Lower lobe of right lung (tissue), 2 donors: ENCODE measurements at regions not wholly inside any gene's neighbourhood (a gene's known extent, or its start where the extent isn't known, plus 50 kb on each side); places are given as distances from the start of the nearest gene placed in this dataset.

Experiments used
- ATAC-seq, 2 donors: fragments of 200-7000 bp; cut with Tn5 transposase; one replicate each; pipeline ENCODE4 v1.9.1; 2020 to 2022; ENCODE audit warnings: mild to moderate bottlenecking in 2 of 2, moderate library complexity in 2 of 2
- DNase-seq: peaks from one replicate; pipeline ENCODE4 v3.0.0-alpha.2; 2020
- H3K27ac ChIP-seq: fragments of 200-600 bp; one replicate; pipeline ENCODE4 v1.8.0; 2022
- H3K27me3 ChIP-seq: fragments of 200-600 bp; one replicate; pipeline ENCODE4 v1.8.0; 2022; ENCODE audit warnings: low read depth
- H3K36me3 ChIP-seq: fragments of 200-600 bp; one replicate; pipeline ENCODE4 v1.8.0; 2022; ENCODE audit warnings: mild to moderate bottlenecking
- H3K4me1 ChIP-seq: fragments of 200-600 bp; one replicate; pipeline ENCODE4 v1.8.0; 2022
- H3K4me3 ChIP-seq: fragments of 200-600 bp; one replicate; pipeline ENCODE4 v1.8.0; 2022; ENCODE audit warnings: mild to moderate bottlenecking
- H3K9me3 ChIP-seq: fragments of 200-600 bp; one replicate; pipeline ENCODE4 v1.8.0; 2022
- intact Hi-C: fragments of 100-400 bp; cut with DNase I; formaldehyde crosslinking; loops from one replicate; pipeline ENCODE4 v1.11.0; 2022
- TF ChIP-seq, protein P1 (sequence below): fragments of 200-600 bp; IDR thresholded peaks from one replicate; pipeline ENCODE4 v1.8.0; 2022; ENCODE audit warnings: antibody characterized with exemption, mild to moderate bottlenecking
- donor health status: DM: no; HTN: yes; CAD: no; lungs with severe emphysema.

DNA sequence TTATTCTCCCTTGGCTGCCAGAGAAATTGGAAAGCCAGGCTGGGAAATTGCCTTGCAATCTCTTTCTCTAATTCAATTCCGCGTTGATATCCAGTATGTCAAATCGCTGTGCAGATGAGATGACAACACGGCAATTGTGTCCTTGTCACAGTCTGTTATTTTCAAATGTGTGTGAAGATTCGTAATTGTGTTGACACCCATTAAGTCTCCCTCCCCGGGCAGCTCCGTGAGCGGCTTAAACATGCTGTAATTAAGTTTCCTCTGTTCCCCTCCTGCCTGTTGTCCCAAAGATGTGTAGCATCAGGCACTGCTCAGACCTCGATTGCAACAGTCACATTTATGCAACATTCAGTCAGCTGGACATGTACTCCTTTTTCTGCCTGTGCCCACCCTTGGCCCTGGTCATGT is 209.5 kb downstream of the LPIN1 start:
- Histone ChIP-seq H3K4me3 (no peak overlapping the region), H3K9me3 (no peaks in the 10 kb centered on the region), H3K27me3 (no peaks in the 10 kb centered on the region), H3K27ac (no peak overlapping the region), H3K4me1 (peaks cover 7% of the 10 kb centered on the region), H3K36me3 (no peaks in the 10 kb centered on the region)
- TF ChIP-seq, protein P1, sequence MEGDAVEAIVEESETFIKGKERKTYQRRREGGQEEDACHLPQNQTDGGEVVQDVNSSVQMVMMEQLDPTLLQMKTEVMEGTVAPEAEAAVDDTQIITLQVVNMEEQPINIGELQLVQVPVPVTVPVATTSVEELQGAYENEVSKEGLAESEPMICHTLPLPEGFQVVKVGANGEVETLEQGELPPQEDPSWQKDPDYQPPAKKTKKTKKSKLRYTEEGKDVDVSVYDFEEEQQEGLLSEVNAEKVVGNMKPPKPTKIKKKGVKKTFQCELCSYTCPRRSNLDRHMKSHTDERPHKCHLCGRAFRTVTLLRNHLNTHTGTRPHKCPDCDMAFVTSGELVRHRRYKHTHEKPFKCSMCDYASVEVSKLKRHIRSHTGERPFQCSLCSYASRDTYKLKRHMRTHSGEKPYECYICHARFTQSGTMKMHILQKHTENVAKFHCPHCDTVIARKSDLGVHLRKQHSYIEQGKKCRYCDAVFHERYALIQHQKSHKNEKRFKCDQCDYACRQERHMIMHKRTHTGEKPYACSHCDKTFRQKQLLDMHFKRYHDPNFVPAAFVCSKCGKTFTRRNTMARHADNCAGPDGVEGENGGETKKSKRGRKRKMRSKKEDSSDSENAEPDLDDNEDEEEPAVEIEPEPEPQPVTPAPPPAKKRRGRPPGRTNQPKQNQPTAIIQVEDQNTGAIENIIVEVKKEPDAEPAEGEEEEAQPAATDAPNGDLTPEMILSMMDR = no peak
- DNase-seq = no peak
- intact Hi-C loops = no loop called here
- peak; percentile 59 to 61 for ATAC-seq

DNA sequence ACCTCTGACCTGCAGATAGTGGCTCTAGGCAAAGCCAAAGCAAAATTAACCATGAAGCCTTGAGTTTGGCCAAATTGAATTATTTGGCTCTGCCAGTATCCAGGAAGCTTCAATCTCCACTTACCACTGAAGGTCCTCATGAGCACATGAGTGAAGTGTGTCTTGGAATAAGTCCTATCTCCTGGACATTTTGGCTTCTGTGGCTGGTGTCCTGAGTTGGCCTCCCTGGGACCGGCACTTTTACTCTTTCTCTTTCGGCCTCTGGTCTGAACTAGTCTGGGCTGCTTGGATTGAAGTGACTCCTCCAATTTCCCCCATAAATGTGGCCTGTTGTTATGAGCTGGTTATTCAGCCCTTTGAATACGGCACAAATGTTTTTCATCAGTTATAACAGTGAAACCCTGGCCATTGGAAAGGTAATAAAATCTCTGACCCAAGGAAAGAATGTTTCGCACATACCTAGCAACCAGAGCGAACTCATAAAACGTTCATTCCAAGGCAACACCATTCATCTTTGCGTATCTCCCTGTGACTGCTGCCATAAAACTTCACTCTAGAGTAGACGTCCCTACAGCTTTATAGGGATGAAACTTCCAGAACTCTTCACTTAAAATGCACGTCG is 216.4 kb downstream of the LPIN1 start:
- ATAC-seq (no peak), DNase-seq (no peak)
- no peaks in the 10 kb centered on the region for H3K4me1 ChIP-seq
- intact Hi-C loops = no loop called here
- no peaks in the 10 kb centered on the region for H3K9me3 ChIP-seq
- TF ChIP-seq, protein P1 = no peak
- no peak overlapping the region for H3K4me3 ChIP-seq
- H3K27me3 ChIP-seq = no peaks in the 10 kb centered on the region
- no peaks in the 10 kb centered on the region for H3K36me3 ChIP-seq
- no peak overlapping the region for H3K27ac ChIP-seq

DNA sequence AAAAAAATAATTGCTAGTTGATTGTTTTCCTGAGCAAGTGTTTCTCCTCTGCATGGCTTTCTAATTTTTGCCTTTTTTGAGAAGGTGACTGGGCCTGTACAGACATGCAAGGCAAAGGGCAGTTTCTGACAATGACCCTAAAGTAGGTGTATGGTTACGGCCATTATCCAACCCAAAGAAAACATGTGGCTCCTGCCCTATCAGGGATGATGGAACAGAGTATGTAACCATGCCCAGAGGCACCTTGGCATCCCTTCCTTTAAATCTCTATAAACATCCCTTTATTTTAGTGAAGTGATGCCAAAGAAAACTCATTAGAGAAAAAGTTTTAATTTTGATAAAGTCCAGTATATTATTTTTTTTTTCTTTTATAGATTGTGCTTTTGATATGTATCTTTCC is 217.5 kb downstream of the LPIN1 start:
- TF ChIP-seq, protein P1 = no peak
- no peak for ATAC-seq
- no peaks in the 10 kb centered on the region for H3K9me3 ChIP-seq
- no peak for DNase-seq
- no peak overlapping the region for H3K27ac ChIP-seq
- no peaks in the 10 kb centered on the region for H3K4me1 ChIP-seq
- no peak overlapping the region for H3K4me3 ChIP-seq
- intact Hi-C loops = no loop called here
- no peaks in the 10 kb centered on the region for H3K36me3 ChIP-seq
- no peaks in the 10 kb centered on the region for H3K27me3 ChIP-seq

- no peak for ATAC-seq
- no peaks in the 10 kb centered on the region for H3K4me1 ChIP-seq
- DNase-seq = no peak
- H3K36me3 ChIP-seq = no peaks in the 10 kb centered on the region
- no peak overlapping the region for H3K4me3 ChIP-seq
- no peak overlapping the region for H3K27ac ChIP-seq
- no peaks in the 10 kb centered on the region for H3K9me3 ChIP-seq
- TF ChIP-seq, protein P1 = no peak
- no peaks in the 10 kb centered on the region for H3K27me3 ChIP-seq
- intact Hi-C loops = no loop called here
These were observed 221.6 kb downstream of the LPIN1 start for GRCh38 chr2:11967946-11968465.

- Histone ChIP-seq H3K9me3 (no peaks in the 10 kb centered on the region), H3K36me3 (no peaks in the 10 kb centered on the region), H3K4me3 (no peak overlapping the region), H3K27ac (no peak overlapping the region), H3K4me1 (no peaks in the 10 kb centered on the region), H3K27me3 (no peaks in the 10 kb centered on the region)
- intact Hi-C loops = no loop called here
- ATAC-seq (no peak), DNase-seq (no peak)
- TF ChIP-seq, protein P1 = no peak
These were observed 222.1 kb downstream of the LPIN1 start for GRCh38 chr2:11968521-11968920.
